ENCODE measurements at regions not wholly inside any gene's neighbourhood (a gene's known extent, or its start where the extent isn't known, plus 50 kb on each side); places are given as distances from the start of the nearest gene placed in this dataset.

DNA sequence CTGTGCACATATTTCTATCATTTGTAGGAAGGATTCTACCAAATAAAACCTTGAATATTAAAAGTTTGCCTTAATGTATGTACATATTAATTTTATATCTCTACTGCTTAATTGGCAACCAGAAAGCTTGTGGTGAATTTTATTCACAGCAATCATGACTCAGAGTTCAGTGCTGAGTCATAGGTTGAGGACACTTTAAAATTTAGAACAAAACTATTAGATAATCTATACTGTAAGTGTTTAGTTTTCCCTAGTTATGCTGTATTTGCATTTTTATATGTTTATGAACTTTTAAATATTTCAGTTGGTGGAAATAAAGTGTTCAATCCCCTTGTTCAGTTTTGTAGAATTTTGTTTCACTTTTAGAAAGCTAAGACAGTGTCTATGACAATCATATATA, 841.5 kb downstream of the KCNT2 start:
- TF ChIP-seq POLR2A (IDR thresholded peaks at IDR 0.05) (no peak), EP300 (IDR thresholded peaks at IDR 0.05) (no peak)
